ENCODE measurements at regions not wholly inside any gene's neighbourhood (a gene's known extent, or its start where the extent isn't known, plus 50 kb on each side); places are given as distances from the start of the nearest gene placed in this dataset.
A peak's percentile ranks its signal among the peaks of the same experiment; 100 is the strongest.
"Not testable (repeated sequence)": the region's sequence is repeated elsewhere in the genome, so short reads cannot be mapped to it uniquely, and the experiment has no call there.

DNA sequence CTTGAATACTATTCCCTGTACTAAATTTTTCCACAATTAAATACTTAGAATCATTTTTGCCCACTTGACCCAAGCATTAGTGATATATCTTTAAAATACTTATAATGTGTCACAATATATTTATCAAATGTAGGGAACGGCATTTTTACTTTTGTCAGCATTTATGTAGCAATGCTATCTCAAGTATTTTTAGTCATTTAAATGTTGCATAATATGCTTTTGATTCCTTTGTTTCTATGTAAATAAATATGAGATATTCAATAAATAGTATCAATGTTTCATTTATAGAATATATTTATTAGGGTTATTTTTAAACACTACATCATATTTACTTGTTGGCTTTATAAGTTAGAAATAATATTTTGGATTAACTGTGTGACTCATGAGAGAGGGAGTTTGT is 199.7 kb upstream of the WSB1 start:
- TF ChIP-seq SP1 (CRISPR knock-in tag; IDR thresholded peaks at IDR 0.05); ZSCAN29 (IDR thresholded peaks at IDR 0.05); TBL1XR1 (IDR thresholded peaks at IDR 0.05; ENCODE audit: low read length in 2 of 2); MED1 (CRISPR knock-in tag; IDR thresholded peaks at IDR 0.05; ENCODE audit: borderline replicate concordance); SNAPC5 (CRISPR knock-in tag; IDR thresholded peaks at IDR 0.05); MBD2 (IDR thresholded peaks at IDR 0.05; ENCODE audit: borderline replicate concordance, low read depth); CBX8 (IDR thresholded peaks at IDR 0.05; ENCODE audit: borderline replicate concordance, extremely low read depth, low read depth, low read length, poor library complexity, severe bottlenecking); TAF7 (tag; IDR thresholded peaks at IDR 0.05); ERF (CRISPR knock-in tag; IDR thresholded peaks at IDR 0.05); EWSR1 (IDR thresholded peaks at IDR 0.05; ENCODE audit: borderline replicate concordance, low read depth, partially characterized antibody); EZH2 (IDR thresholded peaks at IDR 0.05; ENCODE audit: borderline replicate concordance, low read depth, low read length); BHLHE40 (IDR thresholded peaks at IDR 0.05; ENCODE audit: low read length): not testable (repeated sequence)
- TF ChIP-seq, protein P1, sequence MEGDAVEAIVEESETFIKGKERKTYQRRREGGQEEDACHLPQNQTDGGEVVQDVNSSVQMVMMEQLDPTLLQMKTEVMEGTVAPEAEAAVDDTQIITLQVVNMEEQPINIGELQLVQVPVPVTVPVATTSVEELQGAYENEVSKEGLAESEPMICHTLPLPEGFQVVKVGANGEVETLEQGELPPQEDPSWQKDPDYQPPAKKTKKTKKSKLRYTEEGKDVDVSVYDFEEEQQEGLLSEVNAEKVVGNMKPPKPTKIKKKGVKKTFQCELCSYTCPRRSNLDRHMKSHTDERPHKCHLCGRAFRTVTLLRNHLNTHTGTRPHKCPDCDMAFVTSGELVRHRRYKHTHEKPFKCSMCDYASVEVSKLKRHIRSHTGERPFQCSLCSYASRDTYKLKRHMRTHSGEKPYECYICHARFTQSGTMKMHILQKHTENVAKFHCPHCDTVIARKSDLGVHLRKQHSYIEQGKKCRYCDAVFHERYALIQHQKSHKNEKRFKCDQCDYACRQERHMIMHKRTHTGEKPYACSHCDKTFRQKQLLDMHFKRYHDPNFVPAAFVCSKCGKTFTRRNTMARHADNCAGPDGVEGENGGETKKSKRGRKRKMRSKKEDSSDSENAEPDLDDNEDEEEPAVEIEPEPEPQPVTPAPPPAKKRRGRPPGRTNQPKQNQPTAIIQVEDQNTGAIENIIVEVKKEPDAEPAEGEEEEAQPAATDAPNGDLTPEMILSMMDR (IDR thresholded peaks at IDR 0.05 in 2 of 3, conservative IDR thresholded peaks at IDR 0.05 in 1 of 3; ENCODE audit: insufficient read depth in 2 of 3, low read depth in 1 of 3, low read length in 3 of 3), result not testable (repeated sequence)
- peak; percentile 40; the same call in 1 of the 2 replicates for TF ChIP-seq CEBPB (tag; IDR thresholded peaks at IDR 0.05)

Measured in K562 (cell line).